Erythroblast (primary cell): ENCODE measurements at regions not wholly inside any gene's neighbourhood (a gene's known extent, or its start where the extent isn't known, plus 50 kb on each side); places are given as distances from the start of the nearest gene placed in this dataset.

Experiments used
- GATA1 ChIP-seq: IDR thresholded peaks from 2 replicates; pipeline ENCODE4 v1.6.1; 2011; ENCODE audit warnings: low read depth, mild to moderate bottlenecking, control low read depth, low read length, moderate library complexity
- POLR2A ChIP-seq: IDR thresholded peaks from 2 replicates; pipeline ENCODE4 v1.6.1; 2011; ENCODE audit warnings: mild to moderate bottlenecking, low read length

DNA sequence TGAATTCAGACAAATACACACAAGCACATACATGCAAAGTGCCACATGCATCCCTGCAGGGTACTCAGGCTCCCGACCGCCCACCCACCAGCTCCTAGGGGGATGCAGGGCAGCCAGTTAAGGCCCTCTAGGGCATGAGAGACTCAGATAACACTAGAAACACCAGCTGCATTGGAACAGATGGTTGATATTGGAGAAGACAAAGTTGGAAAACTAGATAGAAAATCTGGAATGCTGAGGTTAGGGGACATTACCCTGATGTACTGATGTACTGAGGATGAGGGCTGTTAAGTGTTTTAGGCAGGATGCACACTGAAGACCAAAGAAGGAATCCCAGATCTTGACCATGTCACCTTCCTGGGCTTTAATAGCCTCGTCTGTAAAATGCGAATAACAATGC lies 134.6 kb upstream of the ECI2 start:
- no peak for TF ChIP-seq POLR2A
- no peak for TF ChIP-seq GATA1
